ENCODE measurements at regions not wholly inside any gene's neighbourhood (a gene's known extent, or its start where the extent isn't known, plus 50 kb on each side); places are given as distances from the start of the nearest gene placed in this dataset.

- TF ChIP-seq POLR2AphosphoS5 (IDR thresholded peaks at IDR 0.05; ENCODE audit: low read depth, low read length), result 0 out of 2 replicates have a peak, but pooled peaks have one; percentile 36
- TF ChIP-seq POLR2A (IDR thresholded peaks at IDR 0.05; ENCODE audit: low read depth, low read length), result peak; percentile 51; the same call in 1 of the 2 replicates
Measured at GRCh38 chr9:103991698-103992097, 102.4 kb upstream of the SMC2 start.
